Myocyte (in vitro differentiated cells): ENCODE measurements at regions not wholly inside any gene's neighbourhood (a gene's known extent, or its start where the extent isn't known, plus 50 kb on each side); places are given as distances from the start of the nearest gene placed in this dataset.

Source experiments
- DNase-seq: peaks from one replicate; pipeline ENCODE4 v3.0.0-alpha.2; 2012; ENCODE audit warnings: low read depth

DNA sequence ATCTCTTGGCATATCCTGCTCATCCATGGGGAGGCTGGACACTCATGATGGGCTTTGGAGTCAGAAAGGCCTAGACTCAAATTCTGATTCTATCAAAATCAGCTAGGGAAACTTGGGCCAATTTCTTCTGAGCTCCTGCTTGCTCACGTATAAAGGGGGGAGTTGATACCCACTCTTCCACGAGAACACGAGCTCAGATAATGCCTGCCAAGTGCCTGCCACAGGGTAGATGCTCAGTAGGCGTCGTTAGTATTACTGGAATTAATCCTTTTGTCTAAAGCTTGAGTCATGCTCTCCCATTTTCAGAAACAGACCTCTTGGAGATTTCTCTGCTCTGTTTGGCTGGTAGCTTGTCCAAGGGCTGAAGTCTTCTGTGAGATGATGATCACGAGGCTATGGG, 238.3 kb upstream of the MVB12B start:
- no peak for DNase-seq

DNA sequence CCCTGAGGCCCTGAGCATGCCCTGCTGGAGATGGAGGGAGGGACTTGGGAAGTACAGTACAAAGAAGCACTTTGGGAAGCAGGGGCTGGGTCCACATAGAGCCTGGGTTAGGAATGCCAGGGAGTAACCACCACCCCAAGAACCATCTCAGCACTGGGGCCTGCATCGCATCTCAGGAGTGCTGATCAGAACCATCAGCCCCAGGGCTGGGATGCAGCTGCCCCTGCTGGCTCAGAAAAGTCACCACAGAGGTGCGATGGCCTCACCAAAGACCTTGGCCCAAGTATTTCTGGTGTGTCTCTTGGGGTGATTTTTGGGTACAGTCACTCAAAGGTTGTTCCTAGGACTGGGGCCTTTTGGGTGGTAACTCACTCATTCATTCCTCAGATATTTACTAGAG, 236.8 kb upstream of the MVB12B start:
- DNase-seq = no peak

DNA sequence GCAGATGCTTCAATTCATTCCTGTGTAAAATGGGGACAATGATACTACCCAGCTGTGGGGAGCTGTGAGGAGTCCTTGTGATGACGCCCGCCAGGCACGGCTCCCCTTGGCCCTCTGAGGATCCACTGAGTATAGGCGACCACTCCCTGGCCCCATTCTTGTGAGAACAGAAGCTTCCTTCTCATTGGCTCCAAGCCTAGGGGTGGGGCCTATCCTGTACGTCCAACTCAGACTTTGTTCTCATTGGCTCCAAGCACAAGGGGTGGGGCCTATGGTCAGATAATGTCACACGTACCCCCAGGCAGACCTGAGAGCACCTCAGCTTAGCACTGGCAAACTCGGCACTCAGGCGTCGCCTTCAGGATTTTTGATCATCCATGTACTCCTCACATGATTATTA, 232.9 kb upstream of the MVB12B start:
- DNase-seq = no peak

DNA sequence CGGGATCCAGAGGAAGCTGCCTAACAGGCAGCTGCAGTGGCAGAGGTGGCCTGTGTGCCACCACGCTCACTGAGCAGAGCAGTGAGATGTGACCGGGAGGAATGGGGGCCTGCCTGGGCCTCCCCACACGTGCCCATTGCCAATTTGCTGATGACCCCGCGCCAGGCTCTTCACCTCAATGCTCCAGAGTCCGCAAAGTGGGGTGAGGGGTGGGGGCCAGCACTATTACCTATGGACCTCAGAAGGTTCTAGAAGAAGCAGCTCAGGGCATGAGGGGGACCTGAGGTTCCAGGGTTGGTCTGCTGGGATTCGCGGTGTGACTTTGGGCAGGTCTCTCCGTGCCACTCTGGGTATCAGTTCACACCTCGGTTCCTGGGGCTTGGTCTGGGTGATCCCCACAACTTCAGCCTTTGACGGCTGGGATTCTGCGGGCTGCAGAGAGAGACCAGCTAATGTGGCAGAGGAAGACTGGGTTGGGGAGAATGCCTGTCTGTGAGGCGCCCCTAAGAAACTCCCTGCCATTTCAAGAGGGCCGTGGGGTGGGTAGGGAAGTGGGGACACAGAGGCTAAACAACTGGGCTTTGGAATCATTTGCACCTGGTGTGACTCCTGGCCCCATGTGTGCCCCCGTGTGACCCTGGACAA, 231.0 kb upstream of the MVB12B start:
- DNase-seq = no peak

DNA sequence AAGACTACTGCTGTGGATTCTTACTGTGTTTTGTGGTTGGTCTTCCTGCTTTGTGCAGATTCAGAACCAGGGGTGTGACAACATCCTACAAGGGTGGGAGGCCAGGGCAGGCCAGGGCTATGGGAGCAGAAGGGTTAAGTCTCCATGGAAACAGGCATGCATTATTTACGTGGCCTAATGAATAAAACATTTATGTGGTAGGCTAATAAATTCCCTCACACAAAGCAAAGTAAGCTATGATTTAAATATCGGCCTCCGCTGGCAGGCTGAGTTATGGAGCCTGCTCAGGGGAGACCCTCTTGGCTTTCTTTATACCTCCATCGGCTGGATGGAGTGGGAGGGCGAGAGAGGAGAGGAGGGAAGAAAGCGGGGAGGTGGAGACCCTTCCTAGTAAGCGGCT, 230.3 kb upstream of the MVB12B start:
- no peak for DNase-seq

DNA sequence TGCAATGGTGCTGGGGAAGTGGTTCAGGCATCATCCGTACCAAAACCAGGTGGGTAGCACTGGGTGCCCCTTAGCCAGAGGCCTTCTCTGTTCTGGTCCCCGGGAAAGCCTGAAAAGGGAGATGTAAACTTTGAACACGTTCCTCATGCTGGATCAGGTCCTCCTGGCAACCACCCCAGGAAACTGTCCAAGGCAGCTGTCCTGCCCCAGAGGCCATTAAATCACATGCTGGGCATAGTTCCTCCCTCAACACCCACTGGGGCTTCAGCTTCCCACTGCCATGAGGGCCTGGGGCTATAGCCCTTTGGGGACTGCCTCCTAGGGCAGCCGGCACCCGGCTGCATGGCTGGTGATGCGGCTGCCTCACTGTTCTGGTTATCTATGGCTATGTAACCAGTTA, 228.9 kb upstream of the MVB12B start:
- peak; percentile 64 for DNase-seq

DNA sequence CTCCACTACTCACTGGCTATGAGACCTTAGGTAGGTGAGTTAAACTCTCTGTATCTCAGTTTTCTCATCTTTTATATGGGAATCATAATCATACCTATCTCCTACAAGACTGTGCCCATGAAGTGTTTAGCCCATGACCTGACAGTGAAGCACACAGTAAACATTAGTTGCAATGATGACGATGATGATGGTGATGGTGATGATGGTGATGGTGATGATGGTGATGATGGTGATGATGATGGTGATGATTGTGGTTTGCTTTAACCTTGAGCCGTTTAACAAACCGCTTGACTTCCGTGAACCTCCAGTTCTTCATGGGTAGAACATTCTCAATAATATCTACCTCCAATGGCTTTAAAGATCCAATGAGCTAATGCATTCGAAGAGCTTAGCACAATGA, 220.2 kb upstream of the MVB12B start:
- DNase-seq = no peak

DNA sequence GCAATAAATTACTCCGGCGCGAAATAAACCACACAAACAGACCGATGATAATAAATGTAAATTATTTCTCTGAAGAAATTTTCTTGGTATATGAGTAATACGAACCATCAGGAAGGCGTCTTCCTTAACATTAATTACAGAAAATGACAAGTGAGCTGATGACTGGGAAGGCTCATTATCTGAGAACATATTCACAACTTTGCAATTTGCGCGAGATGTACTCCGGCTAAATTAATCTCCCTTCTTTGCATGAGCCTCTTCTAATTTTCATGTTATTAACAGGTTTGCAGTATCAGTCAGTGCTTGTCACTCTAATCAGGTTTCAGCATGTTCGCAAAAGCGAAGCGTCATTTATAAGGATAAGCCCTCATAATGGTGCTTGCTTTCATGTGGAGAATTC, 218.9 kb upstream of the MVB12B start:
- no peak for DNase-seq

DNA sequence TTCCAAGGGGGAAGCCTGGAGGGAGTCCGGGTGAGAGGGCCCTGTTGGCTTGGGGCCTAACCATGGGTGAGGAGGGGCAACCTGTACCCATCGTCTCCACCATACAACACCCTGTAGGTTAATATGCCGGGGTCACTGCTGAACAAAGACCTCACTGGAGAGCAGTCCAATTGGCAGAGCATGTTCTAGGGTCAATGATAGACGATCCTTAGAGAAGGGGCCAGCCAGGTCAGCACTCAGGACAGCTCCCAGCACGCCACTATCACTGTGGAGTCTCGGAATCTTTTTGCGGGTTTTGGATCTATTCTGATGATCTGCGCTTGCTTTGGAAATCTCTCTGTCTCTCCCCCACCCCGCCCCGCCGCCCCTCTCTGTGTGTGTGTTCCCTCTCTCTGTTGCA, 218.4 kb upstream of the MVB12B start:
- DNase-seq = peak; percentile 30

DNA sequence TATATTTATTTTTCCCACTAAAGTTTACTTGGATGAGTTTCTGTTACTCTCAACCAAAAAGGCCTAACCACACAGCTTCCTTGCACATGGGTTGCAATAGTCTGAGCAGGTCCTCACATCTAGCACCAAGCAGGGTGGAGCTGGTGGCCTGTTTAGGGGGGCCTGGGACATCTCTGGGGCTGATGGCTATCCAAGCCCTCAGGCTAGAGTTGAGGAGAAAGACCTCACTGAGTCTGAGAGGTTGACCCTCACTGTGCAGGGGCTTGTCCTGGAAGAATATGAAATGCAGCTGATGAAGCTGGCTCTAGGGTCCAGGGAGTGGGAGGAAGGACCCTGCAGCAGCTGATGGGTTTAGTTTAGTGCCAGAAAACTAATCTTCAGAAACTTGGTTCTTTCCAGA, 217.1 kb upstream of the MVB12B start:
- DNase-seq = no peak

DNA sequence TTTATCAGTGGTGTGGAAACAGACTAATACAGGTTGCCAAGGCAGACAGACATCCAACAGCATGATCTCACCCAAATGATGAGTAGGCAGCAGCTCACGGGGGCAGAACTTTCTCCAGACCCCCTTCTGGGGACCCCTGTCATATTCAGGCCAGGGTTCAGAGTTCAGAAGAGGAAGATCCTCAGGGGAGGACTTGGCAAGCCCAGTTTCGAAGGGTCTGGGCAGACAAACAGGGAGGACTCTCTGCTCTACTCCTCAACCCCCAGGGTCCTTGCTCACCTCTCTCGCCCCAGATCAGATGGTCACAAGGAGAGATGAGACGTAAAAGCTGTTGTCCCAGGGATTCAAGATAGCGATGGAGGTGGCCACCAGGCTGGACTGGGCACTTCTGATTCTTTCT, 215.1 kb upstream of the MVB12B start:
- DNase-seq = no peak

DNA sequence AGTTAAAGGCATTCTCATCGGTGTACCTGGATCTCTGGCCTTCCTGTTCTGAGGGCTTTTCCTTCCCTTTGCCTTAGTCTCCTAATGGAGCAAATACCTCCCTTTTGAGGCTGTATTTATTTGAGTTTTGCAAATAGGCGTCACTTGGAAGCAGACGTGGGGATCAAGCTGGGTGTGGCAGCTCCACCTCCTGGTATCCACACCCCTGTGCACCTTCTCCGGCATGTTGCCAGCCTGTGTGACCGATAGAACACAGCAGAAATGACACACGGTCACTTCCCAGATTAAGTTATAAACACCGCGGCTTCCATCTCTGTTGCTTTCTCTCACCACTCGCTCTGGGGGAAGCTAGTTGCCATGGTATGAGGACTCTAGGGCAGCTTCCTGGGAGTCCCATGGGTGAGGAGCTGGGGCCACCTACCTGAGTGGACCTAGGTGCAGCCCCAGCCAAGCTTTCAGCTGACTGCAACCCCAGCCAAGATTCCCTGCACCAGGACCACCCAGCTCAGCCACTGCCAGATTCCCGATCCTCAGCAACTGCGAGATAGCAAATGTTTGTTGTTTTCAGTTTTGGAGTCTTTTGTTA, 214.4 kb upstream of the MVB12B start:
- no peak for DNase-seq

DNA sequence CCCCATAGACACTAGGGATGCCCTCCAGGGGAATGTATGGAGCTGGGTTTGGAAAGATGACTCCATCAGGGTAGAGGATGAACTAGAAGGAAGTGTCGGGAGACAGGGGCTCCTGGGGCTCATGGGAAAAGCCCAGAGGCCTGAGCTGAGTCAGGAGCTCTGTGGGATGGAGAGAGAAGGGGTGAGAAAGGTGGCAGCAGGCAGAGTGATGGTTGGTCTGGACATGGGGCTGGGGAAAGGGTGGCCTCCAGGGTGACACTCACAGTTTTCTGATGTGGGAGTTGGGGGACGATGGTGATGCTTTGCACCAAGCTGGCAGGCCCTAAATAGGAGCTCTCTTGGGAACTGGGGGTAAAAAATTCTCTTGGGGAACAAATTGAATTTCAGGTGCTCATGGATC, 213.5 kb upstream of the MVB12B start:
- DNase-seq = no peak

DNA sequence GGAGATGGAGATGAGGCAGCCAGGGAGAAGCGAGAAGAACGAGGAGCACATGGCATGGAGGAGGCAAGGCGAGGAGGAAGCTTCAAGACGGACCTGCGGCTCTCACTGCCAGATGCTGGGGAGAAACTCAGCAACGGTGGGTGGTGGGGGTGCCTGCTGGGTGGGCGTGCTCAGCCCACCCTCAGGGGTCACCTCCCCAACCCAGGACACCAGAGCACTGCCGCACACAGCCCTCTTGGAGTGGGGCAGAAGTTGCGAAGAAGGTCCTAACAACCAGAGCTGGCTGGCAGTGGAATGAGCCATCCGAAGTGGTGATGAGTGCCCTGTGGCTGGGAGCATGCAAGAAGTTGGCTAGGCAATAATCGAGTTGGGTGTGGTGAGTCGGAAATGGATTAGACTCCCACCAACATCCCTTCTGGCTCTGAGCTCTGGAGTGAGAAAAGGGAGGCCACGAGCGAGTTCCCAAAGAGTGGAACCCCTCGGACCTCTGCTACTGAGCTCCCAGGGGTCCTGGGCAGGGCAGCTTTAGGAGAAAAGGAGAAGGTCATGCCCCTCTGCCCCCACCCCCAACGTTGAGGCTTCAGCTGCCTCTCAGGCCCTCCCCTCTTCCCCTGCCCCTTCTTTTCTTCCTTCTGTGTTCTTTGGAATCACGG, 212.7 kb upstream of the MVB12B start:
- no peak for DNase-seq

DNA sequence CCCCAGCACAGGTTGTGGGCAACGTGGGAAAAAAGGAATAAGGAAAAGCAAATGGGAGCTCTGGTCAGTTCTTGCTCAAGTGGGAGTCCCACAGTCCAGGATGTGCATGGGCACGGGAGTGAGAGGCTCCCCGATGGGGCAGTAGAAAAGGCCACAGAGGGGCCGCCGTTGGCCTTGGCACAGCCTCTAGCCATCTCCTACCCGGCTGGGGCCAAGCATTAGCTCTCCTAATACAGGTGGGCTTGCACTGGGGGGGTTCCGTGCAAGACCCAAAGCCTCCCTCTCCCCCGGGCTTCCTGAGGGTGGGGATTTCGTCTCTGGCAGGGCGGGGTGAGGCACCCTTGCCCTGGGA, 212.2 kb upstream of the MVB12B start:
- DNase-seq = no peak

DNA sequence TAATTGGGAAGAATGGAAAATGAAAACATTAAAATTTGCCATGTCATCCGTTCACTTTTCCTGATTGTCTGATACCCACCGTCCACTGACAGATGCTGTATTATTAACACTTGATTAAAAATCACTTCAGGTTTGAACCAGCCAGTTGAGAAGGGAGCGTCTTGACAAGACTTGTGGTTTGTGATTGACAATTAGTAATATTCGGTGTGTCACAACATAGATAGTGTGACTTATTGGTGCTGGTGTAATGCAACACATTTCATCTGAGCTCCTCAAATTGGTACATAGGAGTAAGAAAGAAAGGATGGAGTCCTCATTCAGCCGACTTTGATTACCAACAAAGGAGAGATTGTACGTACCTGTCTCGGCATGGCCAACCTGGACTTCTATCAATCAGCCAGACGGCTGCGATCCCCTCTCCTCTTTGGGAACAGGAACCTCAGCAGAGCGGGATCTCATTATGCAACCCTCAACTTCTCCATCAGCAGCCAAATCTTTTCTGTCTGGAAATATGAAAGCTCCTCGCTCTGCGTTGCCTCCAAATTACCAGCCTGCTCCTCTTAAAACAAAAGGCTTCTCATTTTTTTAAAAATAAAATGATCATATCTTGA, 211.7 kb upstream of the MVB12B start:
- DNase-seq = no peak

DNA sequence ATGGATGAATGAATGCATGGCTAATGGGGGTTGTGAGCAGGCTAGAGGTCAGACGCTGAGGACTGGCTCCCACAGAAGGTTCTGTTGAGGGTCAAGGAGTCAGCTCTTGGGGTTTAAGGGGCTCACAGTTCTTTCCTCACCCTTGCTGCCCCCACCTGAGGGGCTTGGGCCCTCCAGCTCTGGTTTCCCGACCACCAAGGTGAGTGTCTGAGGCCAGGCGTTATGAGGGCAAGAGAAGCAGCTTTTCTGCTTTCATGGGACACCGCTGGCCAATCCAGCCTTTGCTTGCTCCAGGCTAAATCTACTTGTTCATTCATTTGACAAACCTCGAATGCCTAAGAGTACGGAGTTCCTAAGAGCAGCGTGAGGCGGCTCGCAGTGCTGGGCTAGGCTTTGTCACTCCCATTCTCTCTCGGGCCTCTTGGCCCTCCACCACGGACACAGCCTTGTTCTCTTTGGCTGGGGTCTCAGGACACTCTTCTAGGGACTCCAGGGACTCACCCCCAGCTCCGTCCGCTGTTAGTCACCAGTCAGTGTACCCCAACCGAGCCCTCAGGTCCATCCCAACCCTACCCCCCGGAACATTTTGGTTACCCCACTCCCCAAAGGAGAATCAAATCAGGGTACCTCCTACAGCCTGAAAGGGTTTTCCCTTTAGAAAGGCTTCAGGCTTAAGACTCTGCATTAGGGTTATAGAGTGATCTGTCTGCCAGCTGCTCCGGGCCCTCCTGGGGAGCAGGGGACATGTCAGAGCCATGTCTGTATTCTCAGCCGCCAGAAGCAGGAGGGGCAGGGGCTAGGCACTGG, 210.1 kb upstream of the MVB12B start:
- no peak for DNase-seq

DNA sequence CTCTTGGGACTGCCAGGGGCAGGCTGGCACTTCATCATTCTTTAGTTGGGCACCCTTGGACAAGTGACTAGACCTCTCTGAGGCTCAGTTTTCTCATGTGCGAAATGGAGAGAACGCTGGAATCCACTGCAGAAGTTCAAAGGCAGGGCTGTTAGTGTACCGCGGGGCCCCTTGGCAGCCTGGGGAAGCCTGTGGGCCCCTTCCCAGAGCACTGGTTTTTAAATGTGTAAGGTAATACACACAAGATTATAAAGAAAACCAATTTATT, 209.5 kb upstream of the MVB12B start:
- DNase-seq = no peak

DNA sequence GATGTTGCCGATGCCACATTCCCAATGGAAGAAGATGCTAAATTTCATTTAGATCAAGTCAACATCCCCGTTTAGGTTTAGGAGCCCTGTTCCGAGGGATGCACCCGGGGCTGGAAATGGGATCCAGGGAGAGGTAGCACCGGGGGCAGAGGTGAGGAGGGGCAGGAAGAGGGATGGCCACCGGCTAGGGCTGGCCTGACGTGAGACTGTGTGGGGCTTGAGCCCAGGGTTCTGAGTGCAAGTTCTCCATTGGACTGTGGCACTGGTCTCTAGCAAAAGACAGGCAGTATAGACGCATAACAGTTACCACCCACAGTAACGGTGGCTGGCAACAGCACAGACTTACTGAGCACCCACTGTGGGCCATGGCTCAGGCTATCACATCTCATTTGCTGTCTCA, 209.0 kb upstream of the MVB12B start:
- no peak for DNase-seq

DNA sequence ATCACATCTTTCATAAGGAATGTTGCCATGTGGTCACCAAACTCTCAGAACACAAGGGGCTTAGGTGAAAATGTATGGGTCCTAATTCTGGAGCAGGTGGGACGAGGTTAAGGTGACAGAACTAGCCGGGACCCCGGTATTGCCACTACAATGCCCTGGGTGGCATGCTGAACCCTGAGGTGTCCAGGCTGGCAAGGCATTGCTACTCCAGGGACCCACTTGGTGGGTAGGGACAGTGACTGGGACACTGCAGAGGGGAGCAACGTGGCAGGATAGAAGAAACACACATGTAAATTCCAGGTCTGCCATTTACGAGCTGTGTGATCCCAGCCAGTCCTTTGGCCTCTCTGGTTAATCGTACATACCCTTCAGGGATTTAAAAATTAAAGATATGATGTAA, 206.9 kb upstream of the MVB12B start:
- no peak for DNase-seq

DNA sequence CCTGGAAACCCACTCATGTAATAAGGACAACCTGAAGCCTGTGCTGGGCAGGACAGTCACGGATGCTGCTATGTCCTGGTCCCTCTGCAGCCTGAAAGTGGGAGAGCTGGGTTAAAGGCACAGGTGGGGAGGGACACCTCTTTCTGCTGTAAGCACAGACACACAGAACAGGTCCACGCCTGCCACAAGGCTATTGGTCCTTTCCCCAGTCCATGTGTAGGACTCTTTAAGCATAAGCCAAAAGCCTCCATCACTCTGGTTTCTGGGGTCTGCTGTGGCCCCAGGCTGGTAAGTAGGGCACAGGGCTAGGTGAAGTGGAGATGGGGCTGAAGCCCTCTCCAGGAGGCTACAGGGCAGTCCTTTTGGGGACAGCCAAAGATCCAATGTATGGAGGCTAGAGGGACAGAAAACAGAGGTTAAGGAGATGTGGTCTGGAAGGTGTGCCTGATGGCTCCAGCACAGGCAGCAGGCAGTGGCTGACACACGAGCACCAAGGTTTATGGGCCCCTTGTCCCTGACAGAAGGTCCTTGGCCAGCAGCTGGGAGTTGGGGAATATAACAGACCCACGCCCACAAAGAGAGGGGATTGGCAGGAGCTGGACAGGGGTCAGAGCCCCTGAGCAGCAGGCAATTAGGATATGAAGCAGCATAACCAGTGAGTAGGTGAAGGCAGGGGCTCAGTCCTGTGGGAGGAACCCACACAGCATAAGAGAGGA, 203.6 kb upstream of the MVB12B start:
- DNase-seq = no peak

DNA sequence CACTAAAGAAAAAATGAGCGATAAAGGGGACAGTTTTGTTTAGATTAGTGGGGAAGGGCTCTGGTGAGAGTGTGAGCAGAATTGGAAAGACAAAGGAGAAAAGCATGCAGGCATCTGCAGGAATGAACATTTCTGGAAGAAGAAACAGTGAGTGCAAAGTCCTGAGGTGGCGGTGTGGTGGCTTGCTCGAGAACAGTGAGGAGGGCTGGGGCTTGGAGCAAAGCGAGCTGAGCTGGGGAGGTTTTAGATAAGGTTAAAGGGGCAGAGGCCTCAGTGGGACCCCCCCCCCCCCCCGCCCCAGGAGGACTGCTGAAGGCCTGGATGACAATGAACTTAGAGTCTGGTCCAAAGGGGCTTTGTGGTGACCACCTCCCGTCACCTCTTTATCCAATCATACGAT, 202.7 kb upstream of the MVB12B start:
- no peak for DNase-seq
